Body of pancreas (tissue), 4 donors: ENCODE measurements at regions not wholly inside any gene's neighbourhood (a gene's known extent, or its start where the extent isn't known, plus 50 kb on each side); places are given as distances from the start of the nearest gene placed in this dataset.

Experiments used
- POLR2A ChIP-seq, 3 donors: fragments of 450-650 bp; IDR thresholded peaks; one replicate each; pipeline ENCODE4 v1.6.1; 2016; ENCODE audit warnings: antibody characterized with exemption in 3 of 3, mild to moderate bottlenecking in 2 of 3
- TF ChIP-seq, protein P1 (sequence below), 7 experiments: fragments of 450-650 bp in 4 of 7; fragments of 200-600 bp in 3 of 7; sonication (generic) in 3 of 7; IDR thresholded peaks; one replicate each; pipeline ENCODE4 v1.5.1; 2016 to 2019; ENCODE audit warnings: antibody characterized with exemption in 7 of 7

DNA sequence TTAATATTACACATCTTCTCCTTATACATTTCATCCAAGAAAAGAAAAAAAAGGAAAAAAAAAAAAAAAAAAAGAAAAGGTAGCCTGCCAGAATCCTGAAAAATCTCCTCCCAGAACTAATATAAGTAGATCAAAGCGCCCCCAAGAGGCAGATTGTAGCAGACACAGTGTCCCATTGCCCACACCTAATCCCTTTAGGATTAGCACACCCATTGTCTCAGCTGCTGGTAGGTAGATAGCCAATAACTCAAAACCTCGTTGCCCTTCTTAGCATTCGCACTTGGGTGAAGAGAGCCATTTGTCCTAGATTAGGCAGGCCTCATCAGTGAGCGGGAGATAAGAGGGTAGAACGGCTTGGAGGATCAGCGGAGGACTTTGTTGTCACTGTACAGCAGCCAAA is 100.2 kb upstream of the SORCS1 start:
- TF ChIP-seq, protein P1, sequence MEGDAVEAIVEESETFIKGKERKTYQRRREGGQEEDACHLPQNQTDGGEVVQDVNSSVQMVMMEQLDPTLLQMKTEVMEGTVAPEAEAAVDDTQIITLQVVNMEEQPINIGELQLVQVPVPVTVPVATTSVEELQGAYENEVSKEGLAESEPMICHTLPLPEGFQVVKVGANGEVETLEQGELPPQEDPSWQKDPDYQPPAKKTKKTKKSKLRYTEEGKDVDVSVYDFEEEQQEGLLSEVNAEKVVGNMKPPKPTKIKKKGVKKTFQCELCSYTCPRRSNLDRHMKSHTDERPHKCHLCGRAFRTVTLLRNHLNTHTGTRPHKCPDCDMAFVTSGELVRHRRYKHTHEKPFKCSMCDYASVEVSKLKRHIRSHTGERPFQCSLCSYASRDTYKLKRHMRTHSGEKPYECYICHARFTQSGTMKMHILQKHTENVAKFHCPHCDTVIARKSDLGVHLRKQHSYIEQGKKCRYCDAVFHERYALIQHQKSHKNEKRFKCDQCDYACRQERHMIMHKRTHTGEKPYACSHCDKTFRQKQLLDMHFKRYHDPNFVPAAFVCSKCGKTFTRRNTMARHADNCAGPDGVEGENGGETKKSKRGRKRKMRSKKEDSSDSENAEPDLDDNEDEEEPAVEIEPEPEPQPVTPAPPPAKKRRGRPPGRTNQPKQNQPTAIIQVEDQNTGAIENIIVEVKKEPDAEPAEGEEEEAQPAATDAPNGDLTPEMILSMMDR (IDR thresholded peaks at IDR 0.05) = no peak
- no peak for TF ChIP-seq POLR2A (IDR thresholded peaks at IDR 0.05)
